ENCODE measurements at regions not wholly inside any gene's neighbourhood (a gene's known extent, or its start where the extent isn't known, plus 50 kb on each side); places are given as distances from the start of the nearest gene placed in this dataset.

DNA sequence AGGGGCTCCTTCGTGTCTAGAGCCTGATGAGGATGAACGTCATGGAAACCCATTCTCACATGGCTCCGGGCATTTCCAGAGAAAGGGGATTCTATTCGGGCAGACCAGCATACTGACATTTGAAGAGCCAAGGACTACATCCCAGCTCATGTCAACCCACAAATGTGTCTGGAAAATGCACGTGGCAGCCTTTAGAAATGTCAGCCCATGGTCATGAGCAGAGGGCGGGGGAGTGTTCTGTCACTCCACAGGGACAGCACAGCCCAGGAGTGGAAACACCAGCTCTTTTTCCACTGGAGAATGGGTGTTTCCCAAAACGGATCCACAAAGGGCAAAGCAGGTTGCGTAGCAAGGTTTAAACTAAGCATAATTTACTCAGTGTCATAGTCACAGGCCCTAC is 207.0 kb downstream of the BCOR start:
- CTCF ChIA-PET = no interaction called here
- TF ChIP-seq CTCF (IDR thresholded peaks at IDR 0.05; ENCODE audit: insufficient read depth, low read length, missing control alignments) = no peak
- POLR2A ChIA-PET = no interaction called here
- no peak for DNase-seq (ENCODE audit: low read depth, low spot score)
- no peak overlapping the region for H3K4me3 ChIP-seq (ENCODE audit: low read depth, low read length)

GRCh38 chrX:39891781-39892180 is 206.0 kb downstream of the BCOR start:
- ChIA-PET CTCF (no interaction called here), POLR2A (no interaction called here)
- DNase-seq (ENCODE audit: low read depth, low spot score) = no peak
- no peak for TF ChIP-seq CTCF (IDR thresholded peaks at IDR 0.05; ENCODE audit: insufficient read depth, low read length, missing control alignments)
- H3K4me3 ChIP-seq (ENCODE audit: low read depth, low read length) = no peak overlapping the region

- no peak for DNase-seq (ENCODE audit: low read depth, low spot score)
- ChIA-PET POLR2A (no interaction called here), CTCF (no interaction called here)
- no peak overlapping the region for H3K4me3 ChIP-seq (ENCODE audit: low read depth, low read length)
- no peak for TF ChIP-seq CTCF (IDR thresholded peaks at IDR 0.05; ENCODE audit: insufficient read depth, low read length, missing control alignments)
Observed at GRCh38 chrX:39893417-39894338, 204.1 kb downstream of the BCOR start.

DNA sequence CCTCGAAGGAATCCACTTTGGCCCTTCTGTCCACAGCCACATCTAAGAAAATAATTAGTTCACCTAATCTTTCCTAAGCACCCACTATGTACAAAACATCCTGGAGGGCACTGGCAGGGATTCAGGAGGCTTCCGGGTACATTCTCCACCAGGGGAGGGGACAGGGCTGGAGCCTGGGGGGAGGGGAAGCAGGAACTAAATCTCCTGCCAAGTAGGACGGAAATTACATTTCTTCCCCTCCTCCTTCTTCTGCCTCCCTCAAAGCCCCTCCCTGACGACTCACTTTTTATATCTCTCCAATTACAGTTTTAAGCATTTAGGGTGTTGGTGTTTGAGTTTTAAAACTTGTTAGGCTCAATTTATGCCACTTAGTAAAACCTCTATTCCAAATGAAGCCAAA is 203.1 kb downstream of the BCOR start:
- TF ChIP-seq CTCF (IDR thresholded peaks at IDR 0.05; ENCODE audit: insufficient read depth, low read length, missing control alignments) = no peak
- POLR2A ChIA-PET = no interaction called here

DNA sequence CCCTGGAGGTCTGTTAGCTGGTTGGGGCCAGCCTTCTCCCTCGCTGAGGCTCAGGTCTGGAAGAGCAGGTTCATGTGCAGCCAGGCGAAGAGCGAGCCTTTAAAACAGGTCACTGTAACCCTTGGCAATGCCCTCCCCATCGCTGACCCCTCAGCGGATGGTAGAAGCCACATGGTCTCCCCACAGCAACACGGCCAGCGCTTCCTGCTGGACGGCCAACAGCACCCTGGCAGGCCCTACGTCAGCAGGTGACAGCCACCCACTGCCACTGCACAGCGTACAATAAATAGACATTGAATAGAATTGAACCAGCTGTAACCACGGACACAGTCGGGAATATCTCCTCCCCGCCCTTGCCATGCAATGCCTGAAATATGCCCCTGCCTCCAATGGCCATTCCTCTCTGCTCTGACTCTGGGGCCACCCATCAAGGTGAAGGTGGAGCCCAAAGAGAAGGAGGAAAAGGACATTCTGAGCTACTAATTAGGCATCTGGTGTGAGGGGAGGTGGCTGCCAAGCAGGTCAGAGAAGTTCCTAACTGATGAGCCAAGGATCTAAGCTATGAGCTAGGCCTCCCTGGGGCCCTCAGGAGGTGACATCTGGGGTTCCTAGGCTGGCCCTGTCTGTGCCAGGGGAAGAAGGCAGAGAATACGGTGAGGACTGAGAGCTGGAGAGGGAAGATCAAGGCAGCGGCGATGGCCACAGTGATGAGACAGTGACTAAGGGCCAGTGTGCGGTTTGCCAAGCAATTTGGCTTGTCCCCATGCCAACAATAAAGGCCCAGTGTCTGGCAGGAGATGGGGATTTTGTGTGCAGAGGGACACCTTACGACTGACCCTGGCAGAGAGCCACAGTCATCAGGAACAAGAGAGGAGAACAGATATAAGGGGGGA is 202.3 kb downstream of the BCOR start:
- no peak overlapping the region for H3K4me3 ChIP-seq (ENCODE audit: low read depth, low read length)
- no peak for DNase-seq (ENCODE audit: low read depth, low spot score)
- no peak for TF ChIP-seq CTCF (IDR thresholded peaks at IDR 0.05; ENCODE audit: insufficient read depth, low read length, missing control alignments)
- ChIA-PET POLR2A (no interaction called here), CTCF (no interaction called here)

More for the DNA sequence above, 203.1 kb downstream of the BCOR start:
- DNase-seq (ENCODE audit: low read depth, low spot score) = no peak
- CTCF ChIA-PET = no interaction called here
- no peak overlapping the region for H3K4me3 ChIP-seq (ENCODE audit: low read depth, low read length)
